ENCODE measurements at regions not wholly inside any gene's neighbourhood (a gene's known extent, or its start where the extent isn't known, plus 50 kb on each side); places are given as distances from the start of the nearest gene placed in this dataset.

DNA sequence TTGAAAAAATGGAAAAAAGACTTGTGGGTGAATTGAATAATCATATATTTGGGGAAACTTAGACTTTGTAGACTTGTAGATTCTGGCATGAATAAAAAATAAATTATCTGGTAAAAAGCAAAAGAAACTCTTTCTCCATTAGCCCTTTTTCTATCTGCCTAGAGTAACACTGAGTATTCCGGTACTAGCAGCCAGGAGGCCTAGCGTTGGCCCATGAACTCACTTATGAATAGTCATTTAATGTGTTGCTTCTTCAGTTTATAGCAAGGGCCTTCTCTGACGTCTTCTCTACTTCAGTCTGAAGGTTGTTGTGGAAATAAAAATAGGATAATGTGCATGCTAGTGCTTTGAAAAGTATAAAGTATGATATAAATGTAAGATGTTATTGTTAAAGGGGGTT, 851.2 kb upstream of the NR2F2 start:
- H3K27me3 ChIP-seq (ENCODE audit: control insufficient read depth in 1 of 2, insufficient read depth in 2 of 2, low read length in 2 of 2), result no peaks in the 10 kb centered on the region
- H3K4me1 ChIP-seq (ENCODE audit: insufficient read depth, low read length), result no peaks in the 10 kb centered on the region
- H3K9me3 ChIP-seq (ENCODE audit: low read length), result no peaks in the 10 kb centered on the region
- no peaks in the 10 kb centered on the region for H3K36me3 ChIP-seq (ENCODE audit: insufficient read depth, low read length)
- H3K4me3 ChIP-seq (ENCODE audit: low read depth in 1 of 2, low read length in 2 of 2), result no peak overlapping the region
- no peak overlapping the region for H3K27ac ChIP-seq (ENCODE audit: low read depth, low read length)
- H3K9ac ChIP-seq (ENCODE audit: low read length), result no peak overlapping the region

DNA sequence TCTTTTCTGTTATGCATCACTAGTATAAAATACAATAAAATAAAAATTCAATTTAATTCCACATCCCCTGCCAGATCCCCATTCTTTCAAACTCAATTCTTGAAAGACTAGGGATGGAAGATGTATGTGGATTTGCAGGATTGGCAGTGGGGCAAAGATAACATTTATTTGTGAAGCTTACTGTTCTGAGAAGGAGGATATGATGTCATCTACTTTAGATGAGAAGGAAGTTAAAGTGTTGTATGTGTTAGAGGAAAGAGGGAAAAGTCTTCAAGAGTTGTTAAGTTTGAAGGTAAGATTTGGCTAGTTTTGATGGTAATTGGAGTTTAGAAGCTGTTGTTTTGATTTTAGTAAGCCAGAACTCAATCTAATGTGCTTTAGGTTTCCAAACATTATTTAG, 845.1 kb upstream of the NR2F2 start:
- Histone ChIP-seq H3K27ac (ENCODE audit: low read depth, low read length) (no peak overlapping the region), H3K36me3 (ENCODE audit: insufficient read depth, low read length) (no peaks in the 10 kb centered on the region), H3K9me3 (ENCODE audit: low read length) (no peaks in the 10 kb centered on the region), H3K9ac (ENCODE audit: low read length) (no peak overlapping the region), H3K4me1 (ENCODE audit: insufficient read depth, low read length) (no peaks in the 10 kb centered on the region), H3K27me3 (ENCODE audit: control insufficient read depth in 1 of 2, insufficient read depth in 2 of 2, low read length in 2 of 2) (no peaks in the 10 kb centered on the region), H3K4me3 (ENCODE audit: low read depth in 1 of 2, low read length in 2 of 2) (no peak overlapping the region)

DNA sequence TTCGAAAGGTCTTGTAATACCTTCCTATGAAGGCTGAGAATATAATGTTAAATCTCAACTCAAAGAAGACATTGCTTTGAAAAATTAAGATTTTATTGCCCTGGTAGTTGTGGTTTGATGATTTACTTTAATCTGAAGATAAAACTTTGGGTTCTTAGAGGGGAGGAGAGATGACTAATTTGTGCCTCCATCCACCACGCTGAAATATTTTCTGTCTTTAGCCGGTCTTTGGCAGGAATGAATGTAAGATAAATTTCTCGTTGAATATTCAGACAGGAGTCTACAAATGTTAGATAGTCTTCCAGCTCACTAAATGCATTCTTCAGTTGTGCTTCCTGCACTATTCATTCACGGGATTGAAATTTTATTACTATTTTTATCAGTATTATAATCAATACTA, 844.3 kb upstream of the NR2F2 start:
- no peak overlapping the region for H3K4me3 ChIP-seq (ENCODE audit: low read depth in 1 of 2, low read length in 2 of 2)
- no peak overlapping the region for H3K9ac ChIP-seq (ENCODE audit: low read length)
- H3K27me3 ChIP-seq (ENCODE audit: control insufficient read depth in 1 of 2, insufficient read depth in 2 of 2, low read length in 2 of 2), result no peaks in the 10 kb centered on the region
- no peaks in the 10 kb centered on the region for H3K9me3 ChIP-seq (ENCODE audit: low read length)
- H3K4me1 ChIP-seq (ENCODE audit: insufficient read depth, low read length), result no peaks in the 10 kb centered on the region
- H3K36me3 ChIP-seq (ENCODE audit: insufficient read depth, low read length), result no peaks in the 10 kb centered on the region
- H3K27ac ChIP-seq (ENCODE audit: low read depth, low read length), result no peak overlapping the region

DNA sequence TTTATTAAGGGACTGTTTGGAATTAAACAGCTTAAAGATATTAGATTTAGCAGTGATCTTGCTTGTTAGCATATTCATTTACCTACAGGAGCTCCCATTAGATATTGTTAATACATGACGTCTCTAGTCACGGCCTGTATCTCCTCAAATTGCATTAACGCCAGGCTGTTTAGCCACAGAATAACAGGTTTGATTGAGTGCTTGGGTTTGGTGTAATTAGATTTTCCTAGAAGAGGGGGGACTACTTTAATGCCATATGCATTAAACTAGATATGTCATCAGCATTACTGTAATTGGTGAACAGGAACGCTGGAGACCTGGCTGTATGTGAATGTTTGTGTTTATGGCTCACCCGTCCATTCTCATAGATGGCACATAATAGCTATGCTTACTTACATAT, 841.4 kb upstream of the NR2F2 start:
- Histone ChIP-seq H3K27ac (ENCODE audit: low read depth, low read length) (no peak overlapping the region), H3K9ac (ENCODE audit: low read length) (no peak overlapping the region), H3K9me3 (ENCODE audit: low read length) (no peaks in the 10 kb centered on the region), H3K36me3 (ENCODE audit: insufficient read depth, low read length) (no peaks in the 10 kb centered on the region), H3K4me1 (ENCODE audit: insufficient read depth, low read length) (no peaks in the 10 kb centered on the region), H3K27me3 (ENCODE audit: control insufficient read depth in 1 of 2, insufficient read depth in 2 of 2, low read length in 2 of 2) (no peaks in the 10 kb centered on the region), H3K4me3 (ENCODE audit: low read depth in 1 of 2, low read length in 2 of 2) (no peak overlapping the region)

DNA sequence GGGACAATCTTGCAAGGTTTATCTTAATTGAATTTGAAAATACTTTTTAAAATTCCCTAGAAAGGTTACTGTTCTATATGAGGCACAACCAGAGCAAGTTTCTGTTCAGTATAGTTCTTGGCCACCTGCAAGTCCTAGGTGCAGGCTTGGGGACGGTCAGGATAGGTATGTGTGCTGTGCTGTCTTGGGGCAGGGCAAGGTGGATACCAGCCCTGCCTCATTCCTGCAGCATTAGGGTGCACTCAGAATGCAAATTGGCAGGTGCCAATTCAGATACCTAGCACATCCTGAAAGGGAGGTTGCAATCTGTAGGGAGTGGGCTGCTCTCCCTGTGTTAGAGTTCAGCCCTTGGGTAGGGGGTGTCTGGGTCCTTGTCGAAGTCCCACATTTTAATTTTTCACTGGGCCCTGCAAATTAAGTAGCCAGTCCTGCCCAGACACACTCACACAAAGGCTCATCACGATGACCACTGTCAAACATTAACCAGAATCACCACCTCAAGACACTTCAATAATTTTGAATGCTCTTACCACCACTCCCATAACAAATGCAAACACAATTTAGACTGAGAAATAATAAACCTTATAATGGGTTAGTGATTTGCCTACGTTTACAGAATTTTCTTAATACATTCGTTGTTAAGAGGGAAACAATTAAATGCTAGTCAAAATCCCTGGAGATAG, 838.0 kb upstream of the NR2F2 start:
- Histone ChIP-seq H3K4me1 (ENCODE audit: insufficient read depth, low read length) (no peaks in the 10 kb centered on the region), H3K27ac (ENCODE audit: low read depth, low read length) (no peak overlapping the region), H3K9me3 (ENCODE audit: low read length) (no peaks in the 10 kb centered on the region), H3K36me3 (ENCODE audit: insufficient read depth, low read length) (no peaks in the 10 kb centered on the region), H3K9ac (ENCODE audit: low read length) (no peak overlapping the region), H3K4me3 (ENCODE audit: low read depth in 1 of 2, low read length in 2 of 2) (no peak overlapping the region), H3K27me3 (ENCODE audit: control insufficient read depth in 1 of 2, insufficient read depth in 2 of 2, low read length in 2 of 2) (no peaks in the 10 kb centered on the region)

DNA sequence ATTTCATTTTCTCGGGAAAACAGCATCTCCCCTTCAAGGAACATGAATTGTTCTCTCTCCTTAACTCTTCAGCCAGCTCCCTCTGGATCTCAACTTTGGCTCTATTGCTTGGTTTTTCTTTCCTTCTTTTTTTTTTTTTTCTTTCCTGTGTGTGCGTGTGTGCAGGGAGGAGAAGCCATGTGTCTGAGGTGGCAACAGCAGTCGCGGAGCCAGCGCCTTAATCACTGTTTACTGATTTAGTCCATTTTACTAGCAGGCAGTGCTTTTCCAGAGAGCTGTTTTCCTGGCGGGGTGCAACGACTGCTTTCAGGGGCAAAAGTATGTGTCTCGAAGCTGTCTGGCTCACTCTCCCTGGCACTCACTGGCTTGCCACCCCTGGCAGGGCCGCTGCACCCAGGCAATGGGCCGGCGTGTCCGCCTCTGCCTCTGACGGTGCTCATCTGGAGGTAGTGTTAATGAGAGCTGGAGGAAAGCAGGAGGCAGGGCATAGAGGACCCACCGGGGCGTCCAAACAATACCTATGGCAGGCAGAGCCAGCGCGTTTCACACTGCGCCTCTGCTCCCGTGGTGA, 835.4 kb upstream of the NR2F2 start:
- Histone ChIP-seq H3K9me3 (ENCODE audit: low read length) (no peaks in the 10 kb centered on the region), H3K27ac (ENCODE audit: low read depth, low read length) (no peak overlapping the region), H3K9ac (ENCODE audit: low read length) (no peak overlapping the region), H3K27me3 (ENCODE audit: control insufficient read depth in 1 of 2, insufficient read depth in 2 of 2, low read length in 2 of 2) (no peaks in the 10 kb centered on the region), H3K4me3 (ENCODE audit: low read depth in 1 of 2, low read length in 2 of 2) (no peak overlapping the region), H3K36me3 (ENCODE audit: insufficient read depth, low read length) (no peaks in the 10 kb centered on the region), H3K4me1 (ENCODE audit: insufficient read depth, low read length) (no peaks in the 10 kb centered on the region)

DNA sequence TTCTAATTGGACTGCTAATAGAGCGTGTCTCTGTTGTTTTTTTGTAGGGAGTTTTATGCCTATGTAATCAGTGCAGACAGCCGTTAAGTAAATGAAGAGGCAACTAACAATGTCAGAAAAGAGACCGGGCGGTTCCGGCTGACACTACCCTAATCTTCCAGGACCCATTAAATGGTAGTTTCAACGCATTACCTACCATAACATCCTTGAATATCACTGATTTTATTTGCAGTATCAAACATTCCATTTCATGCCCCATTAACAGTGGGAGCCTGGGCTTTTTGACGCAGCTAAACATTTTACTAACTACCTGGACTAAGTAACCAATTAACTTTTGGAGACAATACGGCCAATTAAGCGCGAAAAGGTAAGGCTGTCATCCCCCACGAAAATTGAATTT, 832.9 kb upstream of the NR2F2 start:
- H3K9me3 ChIP-seq (ENCODE audit: low read length), result no peaks in the 10 kb centered on the region

DNA sequence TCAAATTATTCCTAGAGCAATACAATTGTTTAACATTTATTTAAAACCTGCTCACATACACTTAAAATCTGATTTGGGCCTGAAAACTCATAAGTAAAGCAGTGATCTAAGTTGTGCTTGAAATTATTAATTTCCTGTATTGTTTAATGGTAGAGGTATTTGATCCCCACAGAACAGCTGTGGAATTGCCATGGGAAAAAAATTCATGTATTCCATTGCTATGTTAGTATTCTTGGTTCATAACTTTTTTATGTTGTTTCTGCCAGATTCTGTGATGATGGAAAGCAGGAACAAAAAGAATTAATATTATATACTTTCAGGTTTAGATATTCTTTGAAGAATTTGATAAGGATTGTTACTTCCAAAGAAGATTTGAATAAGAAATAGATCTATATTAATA, 831.5 kb upstream of the NR2F2 start:
- Histone ChIP-seq H3K27ac (ENCODE audit: low read depth, low read length) (no peak overlapping the region), H3K9me3 (ENCODE audit: low read length) (no peaks in the 10 kb centered on the region), H3K4me1 (ENCODE audit: insufficient read depth, low read length) (no peaks in the 10 kb centered on the region), H3K27me3 (ENCODE audit: control insufficient read depth in 1 of 2, insufficient read depth in 2 of 2, low read length in 2 of 2) (no peaks in the 10 kb centered on the region), H3K9ac (ENCODE audit: low read length) (no peak overlapping the region), H3K4me3 (ENCODE audit: low read depth in 1 of 2, low read length in 2 of 2) (no peak overlapping the region), H3K36me3 (ENCODE audit: insufficient read depth, low read length) (no peaks in the 10 kb centered on the region)

More for the DNA sequence above, 832.9 kb upstream of the NR2F2 start:
- Histone ChIP-seq H3K27ac (ENCODE audit: low read depth, low read length) (no peak overlapping the region), H3K36me3 (ENCODE audit: insufficient read depth, low read length) (no peaks in the 10 kb centered on the region), H3K9ac (ENCODE audit: low read length) (no peak overlapping the region), H3K4me3 (ENCODE audit: low read depth in 1 of 2, low read length in 2 of 2) (no peak overlapping the region), H3K4me1 (ENCODE audit: insufficient read depth, low read length) (no peaks in the 10 kb centered on the region), H3K27me3 (ENCODE audit: control insufficient read depth in 1 of 2, insufficient read depth in 2 of 2, low read length in 2 of 2) (no peaks in the 10 kb centered on the region)

DNA sequence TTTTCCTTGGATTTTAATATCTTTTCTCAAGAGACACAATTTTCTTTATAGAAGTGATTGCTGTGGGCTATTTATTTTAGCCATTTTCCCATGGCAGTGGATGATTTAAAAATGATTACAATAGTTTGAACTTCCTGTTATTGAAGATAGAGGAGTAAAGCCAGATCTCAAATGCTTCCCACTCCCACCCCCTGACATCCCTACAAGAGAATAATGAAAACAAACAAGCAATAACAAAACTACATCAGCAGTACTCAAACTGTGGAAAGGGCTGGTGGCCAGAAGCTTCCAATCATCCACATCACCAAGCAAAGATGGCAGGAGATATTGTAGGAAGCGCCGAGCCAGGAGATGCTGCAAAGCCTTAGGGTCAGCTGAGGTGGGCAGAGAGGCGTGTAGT, 831.1 kb upstream of the NR2F2 start:
- H3K27me3 ChIP-seq (ENCODE audit: control insufficient read depth in 1 of 2, insufficient read depth in 2 of 2, low read length in 2 of 2), result no peaks in the 10 kb centered on the region
- H3K9me3 ChIP-seq (ENCODE audit: low read length), result no peaks in the 10 kb centered on the region
- no peaks in the 10 kb centered on the region for H3K4me1 ChIP-seq (ENCODE audit: insufficient read depth, low read length)
- no peaks in the 10 kb centered on the region for H3K36me3 ChIP-seq (ENCODE audit: insufficient read depth, low read length)
- H3K27ac ChIP-seq (ENCODE audit: low read depth, low read length), result no peak overlapping the region
- no peak overlapping the region for H3K4me3 ChIP-seq (ENCODE audit: low read depth in 1 of 2, low read length in 2 of 2)
- H3K9ac ChIP-seq (ENCODE audit: low read length), result no peak overlapping the region

DNA sequence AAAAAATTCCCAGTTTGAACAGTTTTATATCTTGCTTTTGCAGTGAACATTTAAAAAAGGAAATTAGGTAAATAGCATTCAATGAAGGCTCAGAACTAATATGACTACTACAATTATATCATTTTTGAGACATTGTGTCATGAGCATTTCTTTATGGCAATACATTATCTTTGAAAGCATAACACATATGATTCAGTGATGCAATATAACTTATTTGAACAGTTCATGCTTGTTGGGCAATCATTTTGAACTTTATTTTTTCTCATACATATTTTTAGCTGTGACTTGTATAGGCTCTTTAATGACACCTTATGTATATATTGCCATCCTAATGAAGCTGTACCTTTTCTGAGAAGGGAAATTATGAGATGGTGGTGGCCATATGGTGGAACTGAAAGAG, 828.6 kb upstream of the NR2F2 start:
- Histone ChIP-seq H3K36me3 (ENCODE audit: insufficient read depth, low read length) (no peaks in the 10 kb centered on the region), H3K4me1 (ENCODE audit: insufficient read depth, low read length) (no peaks in the 10 kb centered on the region), H3K9me3 (ENCODE audit: low read length) (no peaks in the 10 kb centered on the region)

DNA sequence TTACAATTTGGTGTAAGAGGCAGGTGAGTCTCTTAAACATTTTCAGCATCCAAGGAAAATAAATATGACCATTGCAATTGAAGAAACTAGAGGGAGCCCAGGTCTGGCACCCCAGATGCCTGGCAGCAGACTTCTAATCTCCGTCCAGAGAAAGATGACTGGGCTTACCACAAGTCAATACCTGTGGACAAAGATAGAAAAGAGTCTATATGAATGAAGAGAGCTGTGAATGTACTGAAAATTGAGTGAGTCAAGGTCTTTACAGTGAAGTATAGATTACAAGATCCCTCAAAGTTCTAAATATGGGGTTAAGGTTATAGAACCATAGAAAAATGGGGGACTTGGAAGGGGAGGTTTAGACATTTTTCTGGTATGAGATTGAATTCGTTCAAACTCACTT, 827.4 kb upstream of the NR2F2 start:
- H3K27ac ChIP-seq (ENCODE audit: low read depth, low read length), result no peak overlapping the region
- H3K9me3 ChIP-seq (ENCODE audit: low read length), result no peaks in the 10 kb centered on the region
- no peaks in the 10 kb centered on the region for H3K27me3 ChIP-seq (ENCODE audit: control insufficient read depth in 1 of 2, insufficient read depth in 2 of 2, low read length in 2 of 2)
- H3K4me3 ChIP-seq (ENCODE audit: low read depth in 1 of 2, low read length in 2 of 2), result no peak overlapping the region
- no peaks in the 10 kb centered on the region for H3K36me3 ChIP-seq (ENCODE audit: insufficient read depth, low read length)
- H3K4me1 ChIP-seq (ENCODE audit: insufficient read depth, low read length), result no peaks in the 10 kb centered on the region
- no peak overlapping the region for H3K9ac ChIP-seq (ENCODE audit: low read length)

More for the DNA sequence above, 828.6 kb upstream of the NR2F2 start:
- Histone ChIP-seq H3K9ac (ENCODE audit: low read length) (no peak overlapping the region), H3K4me3 (ENCODE audit: low read depth in 1 of 2, low read length in 2 of 2) (no peak overlapping the region), H3K27ac (ENCODE audit: low read depth, low read length) (no peak overlapping the region), H3K27me3 (ENCODE audit: control insufficient read depth in 1 of 2, insufficient read depth in 2 of 2, low read length in 2 of 2) (no peaks in the 10 kb centered on the region)

DNA sequence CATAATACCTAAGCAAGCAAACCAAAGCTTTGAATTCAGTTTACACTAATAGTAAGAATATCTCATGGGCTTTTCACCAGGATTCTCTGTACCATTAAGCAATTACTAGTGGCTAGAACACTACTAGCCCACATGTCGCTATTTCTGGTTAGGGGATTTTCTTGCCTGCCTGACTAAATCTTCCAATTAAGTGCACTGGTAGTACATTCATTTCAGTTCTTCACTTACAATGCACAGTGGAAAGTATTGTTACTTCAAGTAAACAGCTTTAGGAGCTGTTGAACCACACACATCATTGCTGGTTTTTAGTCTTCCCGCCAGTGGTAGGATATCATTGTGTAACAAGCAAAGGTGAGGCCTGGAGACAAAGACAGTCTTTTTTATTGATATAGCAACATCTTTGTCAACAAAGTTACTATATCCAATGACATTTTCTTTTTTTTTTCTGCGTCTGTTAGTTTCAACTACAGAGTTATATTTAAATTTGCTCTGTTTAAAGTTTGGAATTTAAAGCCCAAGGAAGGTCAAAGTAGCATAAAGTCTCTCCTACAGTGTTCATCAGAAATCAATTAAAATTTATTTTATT, 826.8 kb upstream of the NR2F2 start:
- Histone ChIP-seq H3K4me3 (ENCODE audit: low read depth in 1 of 2, low read length in 2 of 2) (no peak overlapping the region), H3K27me3 (ENCODE audit: control insufficient read depth in 1 of 2, insufficient read depth in 2 of 2, low read length in 2 of 2) (no peaks in the 10 kb centered on the region), H3K27ac (ENCODE audit: low read depth, low read length) (no peak overlapping the region), H3K9me3 (ENCODE audit: low read length) (no peaks in the 10 kb centered on the region), H3K36me3 (ENCODE audit: insufficient read depth, low read length) (no peaks in the 10 kb centered on the region), H3K9ac (ENCODE audit: low read length) (no peak overlapping the region), H3K4me1 (ENCODE audit: insufficient read depth, low read length) (no peaks in the 10 kb centered on the region)

Measured in muscle layer of colon (tissue), 2 donors.